Karpas-422 (cell line): ENCODE measurements at regions not wholly inside any gene's neighbourhood (a gene's known extent, or its start where the extent isn't known, plus 50 kb on each side); places are given as distances from the start of the nearest gene placed in this dataset. TPM values are rescaled to one million over a fixed set of nuclear protein-coding genes. Genes with fewer than 3 reads are reported as not detected.
"Not testable (repeated sequence)": the region's sequence is repeated elsewhere in the genome, so short reads cannot be mapped to it uniquely, and the experiment has no call there.

ENCODE experiments used
- DNase-seq: peaks from one replicate; pipeline ENCODE4 v3.0.0-alpha.2; 2015
- H2AFZ ChIP-seq: fragments of 200-600 bp; sonication (generic); 2 replicates; pipeline ENCODE4 v1.6.1; 2014; ENCODE audit warnings: antibody characterized with exemption, low read length, mixed read lengths
- H3K27ac ChIP-seq: fragments of 200-600 bp; sonication (generic); 2 replicates; pipeline ENCODE4 v1.5.1; 2014; ENCODE audit warnings: mild to moderate bottlenecking, low read length, moderate library complexity
- H3K27me3 ChIP-seq: fragments of 200-600 bp; sonication (generic); 2 replicates; pipeline ENCODE4 v1.6.1; 2014; ENCODE audit warnings: low read length, mixed read lengths
- H3K36me3 ChIP-seq: fragments of 200-600 bp; sonication (generic); 2 replicates; pipeline ENCODE4 v1.6.1; 2014; ENCODE audit warnings: low read length, mixed read lengths; ENCODE audit not compliant: insufficient read depth
- H3K4me1 ChIP-seq: fragments of 200-600 bp; sonication (generic); 2 replicates; pipeline ENCODE4 v1.6.1; 2014; ENCODE audit warnings: mild to moderate bottlenecking, low read length, mixed read lengths
- H3K4me2 ChIP-seq: fragments of 200-600 bp; sonication (generic); 2 replicates; pipeline ENCODE4 v1.6.1; 2014; ENCODE audit warnings: low read length, low read depth, mild to moderate bottlenecking; ENCODE audit not compliant: poor library complexity, severe bottlenecking
- H3K4me3 ChIP-seq: fragments of 200-600 bp; sonication (generic); 2 replicates; pipeline ENCODE4 v1.5.1; 2014; ENCODE audit warnings: mild to moderate bottlenecking, antibody characterized with exemption, low read length, mixed read lengths
- H3K79me2 ChIP-seq: fragments of 200-600 bp; sonication (generic); 2 replicates; pipeline ENCODE4 v1.6.1; 2014; ENCODE audit warnings: mild to moderate bottlenecking, low read length, mixed read lengths
- H3K9ac ChIP-seq: fragments of 200-600 bp; sonication (generic); 2 replicates; pipeline ENCODE4 v1.6.0; 2014; ENCODE audit warnings: low read length
- H3K9me2 ChIP-seq: fragments of 200-600 bp; sonication (generic), shearing (Covaris generic); replicated peaks from 2 replicates; pipeline ENCODE4 v1.6.0; 2014; ENCODE audit warnings: mild to moderate bottlenecking, low read length, moderate library complexity; ENCODE audit not compliant: insufficient read depth
- H3K9me3 ChIP-seq: fragments of 300-700, 200-600 bp; sonication (generic); 2 replicates; pipeline ENCODE4 v1.6.1; 2014; ENCODE audit warnings: low read length, mixed read lengths
- H4K20me1 ChIP-seq: fragments of 200-600 bp; sonication (generic); 2 replicates; pipeline ENCODE4 v1.6.1; 2014; ENCODE audit warnings: mild to moderate bottlenecking, antibody characterized with exemption, low read length, low read depth; ENCODE audit not compliant: insufficient read depth
- small RNA-seq: library from RNA; depleted of rRNA; stranded (forward); fragments of <200 nt; gene quantifications from one replicate; pipeline ENCODE3, GENCODE V24; 2014

DNA sequence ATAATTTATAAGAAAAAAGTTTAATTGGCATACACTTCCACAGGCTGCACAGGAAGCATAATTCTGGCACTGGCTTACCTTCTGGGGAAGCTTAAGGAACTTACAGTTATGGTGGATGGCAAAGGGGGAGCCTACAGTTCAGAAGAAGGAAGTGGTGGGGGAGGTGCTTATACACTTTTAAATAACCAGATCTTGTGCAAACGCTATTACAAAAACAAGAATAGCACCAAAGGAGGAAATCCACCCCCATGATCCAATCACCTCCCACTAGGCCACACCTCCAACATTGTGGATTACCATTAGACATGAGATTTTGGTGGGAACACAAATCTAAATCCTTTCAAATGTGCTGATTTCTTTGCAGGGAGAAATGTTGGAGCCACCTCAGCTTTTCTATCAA lies 287.7 kb downstream of the CPXCR1 start:
- H3K36me3 ChIP-seq: no peaks in the 10 kb centered on the region
- peaks cover 24% of the 10 kb centered on the region for H3K4me1 ChIP-seq
- H3K9me3 ChIP-seq: peaks cover 8% of the 10 kb centered on the region
- H3K27me3 ChIP-seq: no peaks in the 10 kb centered on the region
- no peaks in the 10 kb centered on the region for H3K9me2 ChIP-seq
- peak overlapping the region; percentile 69 for H3K27ac ChIP-seq
- 0 out of 2 replicates have a peak overlapping the region, but pooled peaks have one; percentile 20 for H3K9ac ChIP-seq
- DNase-seq: peak; percentile 47
- H2AFZ ChIP-seq: peak overlapping the region; percentile 67
- H4K20me1 ChIP-seq: no peaks in the 10 kb centered on the region
- peak overlapping the region; percentile 30 for H3K4me2 ChIP-seq
- H3K79me2 ChIP-seq: no peaks in the 10 kb centered on the region
- no peak overlapping the region for H3K4me3 ChIP-seq

DNA sequence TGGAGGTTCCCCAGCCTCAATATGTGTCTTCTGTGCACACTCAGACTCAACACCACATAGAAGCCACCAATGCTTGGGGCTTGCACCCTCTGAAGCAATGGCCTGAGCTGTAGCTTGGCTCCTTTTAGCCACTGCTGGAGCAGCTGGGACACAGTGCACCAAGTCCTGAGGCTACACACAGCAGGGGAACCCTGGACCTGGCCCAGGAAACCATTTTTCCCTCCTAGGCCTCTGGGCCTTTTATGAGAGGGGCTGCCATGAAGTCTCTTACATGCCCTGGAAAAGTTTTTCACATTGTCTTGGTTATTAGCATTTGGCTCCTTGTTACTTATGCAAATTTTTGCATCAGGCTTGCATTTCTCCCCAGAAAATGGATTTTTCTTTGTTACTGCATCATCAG lies 306.2 kb downstream of the CPXCR1 start:
- no peaks in the 10 kb centered on the region for H4K20me1 ChIP-seq
- H3K9ac ChIP-seq: no peak overlapping the region
- H3K4me1 ChIP-seq: peaks cover 5% of the 10 kb centered on the region; the same call in 1 of the 2 replicates
- no peaks in the 10 kb centered on the region for H3K79me2 ChIP-seq
- H3K27me3 ChIP-seq: no peaks in the 10 kb centered on the region
- no peak overlapping the region for H3K4me3 ChIP-seq
- H3K27ac ChIP-seq: no peak overlapping the region
- no peak overlapping the region for H2AFZ ChIP-seq
- DNase-seq: no peak
- no peaks in the 10 kb centered on the region for H3K36me3 ChIP-seq
- no peak overlapping the region for H3K4me2 ChIP-seq
- peaks cover 3% of the 10 kb centered on the region; the same call in 1 of the 2 replicates for H3K9me3 ChIP-seq
- no peaks in the 10 kb centered on the region for H3K9me2 ChIP-seq

DNA sequence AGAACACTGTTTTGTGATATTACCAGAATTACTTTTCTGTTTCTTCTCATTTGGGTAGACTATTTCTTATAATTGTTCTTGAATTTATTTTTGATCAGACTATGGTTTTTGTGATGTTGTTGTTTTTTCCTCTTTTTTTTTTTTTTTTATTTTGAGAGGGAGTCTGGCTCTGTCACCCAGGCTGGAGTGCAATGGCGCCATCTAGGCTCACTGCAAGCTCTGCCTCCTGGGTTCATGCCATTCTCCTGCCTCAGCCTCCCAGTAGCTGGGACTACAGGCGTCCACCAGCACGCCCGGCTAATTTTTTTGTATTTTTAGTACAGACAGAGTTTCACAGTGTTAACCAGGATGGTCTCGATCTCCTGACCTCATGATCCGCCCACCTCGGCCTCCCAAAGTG lies 352.6 kb downstream of the CPXCR1 start:
- H3K27me3 ChIP-seq, H3K9me2 ChIP-seq, H4K20me1 ChIP-seq, H3K9me3 ChIP-seq, DNase-seq, H2AFZ ChIP-seq, H3K4me3 ChIP-seq, H3K4me1 ChIP-seq, H3K79me2 ChIP-seq, H3K36me3 ChIP-seq, H3K4me2 ChIP-seq, H3K9ac ChIP-seq, H3K27ac ChIP-seq: not testable (repeated sequence)

DNA sequence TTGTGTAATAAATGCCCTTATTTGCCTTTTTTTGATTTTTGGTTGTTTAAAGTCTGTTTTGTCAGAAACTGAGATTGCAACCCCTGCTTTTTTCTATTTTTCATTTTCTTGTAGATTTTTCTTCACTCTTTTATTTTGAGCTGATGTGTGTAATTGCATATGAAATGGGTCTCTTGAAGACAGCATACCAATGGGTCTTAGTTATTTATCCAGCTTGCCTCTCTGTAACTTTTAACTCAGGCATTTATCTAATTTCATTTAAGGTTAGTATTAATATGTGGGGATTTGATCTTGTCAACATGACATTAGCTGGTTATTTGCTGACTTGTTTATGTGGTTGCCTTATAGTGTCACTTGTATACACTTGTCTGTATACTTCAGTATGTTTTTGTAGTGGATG lies 378.0 kb downstream of the CPXCR1 start:
- DNase-seq: no peak
- Histone ChIP-seq H3K4me2 (no peak overlapping the region), H3K9me3 (peaks cover 8% of the 10 kb centered on the region; the same call in 1 of the 2 replicates), H3K27ac (no peak overlapping the region), H3K79me2 (no peaks in the 10 kb centered on the region), H3K9me2 (no peaks in the 10 kb centered on the region), H3K9ac (no peak overlapping the region), H3K27me3 (no peaks in the 10 kb centered on the region), H3K4me1 (no peaks in the 10 kb centered on the region), H4K20me1 (no peaks in the 10 kb centered on the region), H3K4me3 (no peak overlapping the region), H2AFZ (no peak overlapping the region), H3K36me3 (no peaks in the 10 kb centered on the region)

Small RNA genes in the stretch of these regions (small RNA-seq; reads per million reads assigned to genes)
- gene AL731768.1: not detected
